ENCODE measurements at regions not wholly inside any gene's neighbourhood (a gene's known extent, or its start where the extent isn't known, plus 50 kb on each side); places are given as distances from the start of the nearest gene placed in this dataset.

GRCh38 chr5:117893211-117893610, 1095.1 kb downstream of the DTWD2 start:
- no peaks in the 10 kb centered on the region for H3K27me3 ChIP-seq (replicated peaks; ENCODE audit: insufficient read depth, low read length)
- H3K9me2 ChIP-seq (replicated peaks; ENCODE audit: insufficient read depth, low read length), result no peaks in the 10 kb centered on the region
- H3K4me1 ChIP-seq (ENCODE audit: low read length), result 0 out of 2 replicates have a peak, but pooled peaks cover 4% of the 10 kb centered on the region
- H2AFZ ChIP-seq (ENCODE audit: low read length), result no peak overlapping the region
- H3K9ac ChIP-seq (ENCODE audit: low read length), result no peak overlapping the region
- no peak overlapping the region for H3K4me3 ChIP-seq (ENCODE audit: low read length)
- no peaks in the 10 kb centered on the region for H4K20me1 ChIP-seq (ENCODE audit: insufficient read depth, low read length)
- DNase-seq, result no peak
- no peaks in the 10 kb centered on the region for H3F3A ChIP-seq (ENCODE audit: insufficient read depth, low read length)
- H3K27ac ChIP-seq (ENCODE audit: low read length), result no peak overlapping the region
- H3K4me2 ChIP-seq (ENCODE audit: low read depth, low read length), result no peak overlapping the region
- no peaks in the 10 kb centered on the region for H3K9me3 ChIP-seq (replicated peaks; ENCODE audit: insufficient read depth, low read length)
- H3K36me3 ChIP-seq (replicated peaks; ENCODE audit: insufficient read depth, low read length), result no peaks in the 10 kb centered on the region
- TF ChIP-seq EZH2 (optimal IDR thresholded peaks at IDR 0.05; ENCODE audit: low read depth, low read length) (no peak), CTCF (IDR thresholded peaks at IDR 0.05; ENCODE audit: low read length) (no peak), EZH2phosphoT487 (IDR thresholded peaks at IDR 0.05; ENCODE audit: low read length) (no peak)
- H3K79me2 ChIP-seq (ENCODE audit: low read length), result no peaks in the 10 kb centered on the region

GRCh38 chr5:117892360-117892759, 1096.0 kb downstream of the DTWD2 start:
- Histone ChIP-seq H3F3A (ENCODE audit: insufficient read depth, low read length) (no peaks in the 10 kb centered on the region), H3K4me2 (ENCODE audit: low read depth, low read length) (no peak overlapping the region), H3K4me3 (ENCODE audit: low read length) (no peak overlapping the region), H3K9ac (ENCODE audit: low read length) (no peak overlapping the region), H3K9me3 (replicated peaks; ENCODE audit: insufficient read depth, low read length) (no peaks in the 10 kb centered on the region), H3K27ac (ENCODE audit: low read length) (no peak overlapping the region), H3K27me3 (replicated peaks; ENCODE audit: insufficient read depth, low read length) (no peaks in the 10 kb centered on the region), H3K36me3 (replicated peaks; ENCODE audit: insufficient read depth, low read length) (no peaks in the 10 kb centered on the region), H3K4me1 (ENCODE audit: low read length) (0 out of 2 replicates have a peak, but pooled peaks cover 4% of the 10 kb centered on the region), H3K79me2 (ENCODE audit: low read length) (no peaks in the 10 kb centered on the region), H2AFZ (ENCODE audit: low read length) (no peak overlapping the region), H3K9me2 (replicated peaks; ENCODE audit: insufficient read depth, low read length) (no peaks in the 10 kb centered on the region), H4K20me1 (ENCODE audit: insufficient read depth, low read length) (no peaks in the 10 kb centered on the region)
- no peak for DNase-seq
- no peak for TF ChIP-seq CTCF (IDR thresholded peaks at IDR 0.05; ENCODE audit: low read length)
- no peak for TF ChIP-seq EZH2phosphoT487 (IDR thresholded peaks at IDR 0.05; ENCODE audit: low read length)
- TF ChIP-seq EZH2 (optimal IDR thresholded peaks at IDR 0.05; ENCODE audit: low read depth, low read length), result no peak

GRCh38 chr5:117889596-117889995, 1098.8 kb downstream of the DTWD2 start:
- no peaks in the 10 kb centered on the region for H3K9me3 ChIP-seq (replicated peaks; ENCODE audit: insufficient read depth, low read length)
- no peak overlapping the region for H2AFZ ChIP-seq (ENCODE audit: low read length)
- no peak overlapping the region for H3K4me3 ChIP-seq (ENCODE audit: low read length)
- H3K9me2 ChIP-seq (replicated peaks; ENCODE audit: insufficient read depth, low read length), result no peaks in the 10 kb centered on the region
- no peak for TF ChIP-seq EZH2phosphoT487 (IDR thresholded peaks at IDR 0.05; ENCODE audit: low read length)
- TF ChIP-seq CTCF (IDR thresholded peaks at IDR 0.05; ENCODE audit: low read length), result no peak
- TF ChIP-seq EZH2 (optimal IDR thresholded peaks at IDR 0.05; ENCODE audit: low read depth, low read length), result no peak
- no peaks in the 10 kb centered on the region for H3K79me2 ChIP-seq (ENCODE audit: low read length)
- no peaks in the 10 kb centered on the region for H3K36me3 ChIP-seq (replicated peaks; ENCODE audit: insufficient read depth, low read length)
- H4K20me1 ChIP-seq (ENCODE audit: insufficient read depth, low read length), result no peaks in the 10 kb centered on the region
- H3K4me1 ChIP-seq (ENCODE audit: low read length), result 0 out of 2 replicates have a peak, but pooled peaks cover 4% of the 10 kb centered on the region
- no peaks in the 10 kb centered on the region for H3F3A ChIP-seq (ENCODE audit: insufficient read depth, low read length)
- H3K9ac ChIP-seq (ENCODE audit: low read length), result no peak overlapping the region
- no peak overlapping the region for H3K27ac ChIP-seq (ENCODE audit: low read length)
- no peaks in the 10 kb centered on the region for H3K27me3 ChIP-seq (replicated peaks; ENCODE audit: insufficient read depth, low read length)
- no peak for DNase-seq
- no peak overlapping the region for H3K4me2 ChIP-seq (ENCODE audit: low read depth, low read length)
